ENCODE measurements at regions not wholly inside any gene's neighbourhood (a gene's known extent, or its start where the extent isn't known, plus 50 kb on each side); places are given as distances from the start of the nearest gene placed in this dataset.

GRCh38 chr18:22355598-22355997 is 62.1 kb downstream of the CTAGE1 start:
- DNase-seq = no peak

GRCh38 chr18:22355069-22355468 is 62.6 kb downstream of the CTAGE1 start:
- no peak for DNase-seq

GRCh38 chr18:22349966-22350365 is 67.7 kb downstream of the CTAGE1 start:
- DNase-seq = no peak

GRCh38 chr18:22349317-22349898 is 68.3 kb downstream of the CTAGE1 start:
- no peak for DNase-seq

- no peak for DNase-seq
Observed at GRCh38 chr18:22348521-22349316, 69.0 kb downstream of the CTAGE1 start.

- peak; percentile 40 for DNase-seq
Observed at GRCh38 chr18:22347606-22348511, 69.9 kb downstream of the CTAGE1 start.

GRCh38 chr18:22346953-22347605 is 70.6 kb downstream of the CTAGE1 start:
- DNase-seq = no peak

GRCh38 chr18:22346401-22346952 is 71.2 kb downstream of the CTAGE1 start:
- DNase-seq = peak; percentile 43

- no peak for DNase-seq
Observed at GRCh38 chr18:22345718-22346117, 72.0 kb downstream of the CTAGE1 start.

- DNase-seq = peak; percentile 57
Observed at GRCh38 chr18:22344908-22345670, 72.6 kb downstream of the CTAGE1 start.

- DNase-seq = no peak
Observed at GRCh38 chr18:22344445-22344844, 73.3 kb downstream of the CTAGE1 start.

GRCh38 chr18:22343613-22344012 is 74.1 kb downstream of the CTAGE1 start:
- no peak for DNase-seq

GRCh38 chr18:22342625-22343024 is 75.1 kb downstream of the CTAGE1 start:
- peak; percentile 46 for DNase-seq

- DNase-seq = no peak
Observed at GRCh38 chr18:22340331-22340730, 77.4 kb downstream of the CTAGE1 start.

- DNase-seq = no peak
Observed at GRCh38 chr18:22339913-22340312, 77.8 kb downstream of the CTAGE1 start.

GRCh38 chr18:22337833-22338232 is 79.9 kb downstream of the CTAGE1 start:
- DNase-seq = no peak

- no peak for DNase-seq
Observed at GRCh38 chr18:22337306-22337705, 80.4 kb downstream of the CTAGE1 start.

GRCh38 chr18:22336406-22336805 is 81.3 kb downstream of the CTAGE1 start:
- DNase-seq = no peak

GRCh38 chr18:22335731-22336198 is 82.0 kb downstream of the CTAGE1 start:
- DNase-seq = no peak

- DNase-seq = no peak
Observed at GRCh38 chr18:22334567-22334966, 83.1 kb downstream of the CTAGE1 start.

GRCh38 chr18:22332590-22332989 is 85.1 kb downstream of the CTAGE1 start:
- no peak for DNase-seq

- DNase-seq = no peak
Observed at GRCh38 chr18:22330508-22330907, 87.2 kb downstream of the CTAGE1 start.
